ELF-1 (cell line): ENCODE measurements at regions not wholly inside any gene's neighbourhood (a gene's known extent, or its start where the extent isn't known, plus 50 kb on each side); places are given as distances from the start of the nearest gene placed in this dataset.

Source experiments
- DNase-seq: peaks from one replicate; pipeline ENCODE4 v3.0.0-alpha.2; 2016; ENCODE audit warnings: low read depth, low spot score

GRCh38 chr9:106051545-106051944 lies 357.2 kb downstream of the TMEM38B start:
- DNase-seq = no peak

- DNase-seq = no peak
These were observed 357.8 kb downstream of the TMEM38B start for GRCh38 chr9:106052166-106052565.

GRCh38 chr9:106052735-106053134 lies 358.4 kb downstream of the TMEM38B start:
- no peak for DNase-seq

DNA sequence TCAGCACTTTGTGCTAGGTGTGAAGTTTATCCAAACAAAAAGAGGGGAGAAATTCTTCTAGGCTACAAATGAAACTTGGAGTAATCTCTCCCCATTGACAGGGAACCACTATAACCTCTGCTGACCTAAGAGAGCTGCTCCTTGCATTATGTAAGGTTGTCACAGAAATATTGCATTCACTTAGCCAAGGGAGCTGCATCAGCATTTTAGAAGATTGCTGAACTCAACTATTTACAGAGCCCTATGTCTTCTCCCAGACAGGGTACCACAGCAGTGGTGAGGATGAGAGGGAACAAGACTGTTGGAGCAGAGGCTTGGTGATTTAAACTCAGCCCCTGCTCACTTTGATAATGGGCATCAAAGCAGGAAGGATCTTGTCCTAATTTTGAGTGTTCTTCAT lies 362.0 kb downstream of the TMEM38B start:
- DNase-seq = no peak

DNA sequence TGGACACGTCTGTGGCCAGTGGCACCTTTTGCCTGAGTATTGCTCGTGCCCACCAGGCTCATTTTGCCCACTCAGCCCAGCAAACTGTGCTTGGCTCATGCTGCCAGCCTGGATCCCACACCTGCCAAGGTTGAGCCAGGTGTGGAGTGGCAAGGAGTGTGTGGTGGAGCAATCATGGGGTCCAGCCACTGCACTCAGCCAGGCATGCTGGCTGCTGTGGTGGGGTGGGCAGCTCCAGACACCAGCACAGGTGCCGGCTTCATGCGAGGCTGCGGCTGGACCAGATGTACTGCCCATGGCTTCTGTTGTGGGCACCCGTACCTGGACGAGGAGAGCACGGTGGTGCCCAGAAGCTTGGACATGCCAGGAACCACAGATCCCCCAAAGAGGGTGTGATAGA lies 364.1 kb downstream of the TMEM38B start:
- no peak for DNase-seq

DNA sequence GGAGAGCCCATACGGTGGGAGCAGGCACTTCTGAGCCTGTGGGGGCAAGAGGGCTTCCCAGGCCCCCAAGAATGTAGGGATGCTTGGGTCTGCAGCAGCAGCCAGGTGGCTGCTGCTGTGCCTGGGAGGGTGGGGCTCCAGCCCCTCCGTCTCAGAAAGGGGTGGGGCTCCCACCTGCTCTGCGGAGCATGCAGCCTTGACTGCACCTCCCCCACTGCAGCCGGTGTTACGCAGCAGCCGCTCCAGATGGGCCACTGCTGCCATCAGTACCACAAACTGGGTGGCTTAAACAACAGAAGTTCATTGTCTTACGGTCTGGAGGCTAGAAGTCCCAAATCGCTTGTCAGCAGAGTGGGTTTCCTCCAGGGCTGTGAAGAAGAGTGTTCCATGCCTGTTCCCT lies 365.5 kb downstream of the TMEM38B start:
- no peak for DNase-seq

DNA sequence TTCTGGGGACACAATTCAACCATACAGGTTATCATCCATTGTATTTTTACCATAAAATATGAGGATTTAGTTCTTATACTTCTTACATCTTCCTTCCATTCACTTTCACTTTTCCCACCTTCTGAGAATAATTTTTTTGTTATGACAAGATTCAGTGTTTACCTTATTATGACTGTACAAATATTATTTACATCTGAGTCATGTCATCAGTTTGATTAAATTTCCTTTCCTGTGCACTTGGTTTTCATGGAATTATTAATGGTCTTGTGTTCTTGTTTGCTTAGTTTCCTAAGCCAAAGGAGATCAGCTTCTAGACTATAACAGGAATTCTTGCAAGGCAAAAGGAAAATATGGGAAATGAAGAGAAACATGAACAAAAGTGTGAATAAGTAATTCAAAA lies 366.5 kb downstream of the TMEM38B start:
- DNase-seq = no peak

DNA sequence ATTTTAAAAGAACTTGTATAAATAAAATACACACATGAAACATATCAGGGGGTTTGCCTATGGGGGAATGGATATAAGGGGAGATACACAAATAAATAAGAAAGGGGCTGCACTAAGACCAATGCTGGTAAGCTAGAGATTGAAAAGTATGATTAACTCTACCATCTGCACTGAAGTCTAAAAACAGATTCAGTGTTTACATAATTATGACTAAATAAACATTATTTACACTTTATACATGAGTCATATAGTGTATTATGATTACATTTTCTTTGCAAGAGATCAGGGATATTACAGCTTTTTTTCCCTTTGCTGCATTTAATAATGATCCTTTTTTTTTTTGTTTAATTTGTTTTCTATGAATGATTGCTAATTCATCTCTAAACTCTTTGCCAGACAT lies 367.9 kb downstream of the TMEM38B start:
- DNase-seq = no peak

GRCh38 chr9:106065136-106065535 lies 370.8 kb downstream of the TMEM38B start:
- DNase-seq = no peak

DNA sequence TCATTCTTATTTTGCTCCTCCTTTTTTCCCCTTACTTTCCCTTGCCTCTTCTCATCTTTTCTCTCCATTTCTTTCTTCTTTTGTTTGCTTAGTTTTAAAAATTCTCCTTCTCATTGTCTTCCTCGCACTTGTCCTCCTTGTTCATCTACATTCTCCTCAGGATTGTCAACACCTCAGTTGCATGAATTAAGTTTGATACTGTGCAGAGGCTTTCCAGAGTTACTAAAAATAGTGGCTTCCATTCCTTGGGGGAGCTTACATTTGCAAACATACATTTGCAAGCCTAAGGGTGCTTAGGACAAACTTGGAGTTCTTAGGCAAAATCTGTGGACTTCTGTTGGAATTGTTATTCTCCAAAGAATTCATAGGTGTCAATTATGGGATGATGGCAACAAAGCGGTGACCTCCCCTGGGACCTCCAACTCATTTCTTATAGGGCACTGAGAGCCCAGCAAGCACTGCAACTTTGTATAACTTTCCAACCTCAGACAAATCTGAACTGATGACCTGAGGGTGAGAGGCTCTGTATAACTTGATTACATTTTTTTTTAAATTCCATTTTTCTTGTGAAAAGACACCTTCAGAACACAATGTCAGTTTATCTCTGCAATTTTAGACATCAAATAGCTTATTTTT lies 371.4 kb downstream of the TMEM38B start:
- no peak for DNase-seq

- no peak for DNase-seq
These were observed 372.7 kb downstream of the TMEM38B start for GRCh38 chr9:106066940-106067524.

DNA sequence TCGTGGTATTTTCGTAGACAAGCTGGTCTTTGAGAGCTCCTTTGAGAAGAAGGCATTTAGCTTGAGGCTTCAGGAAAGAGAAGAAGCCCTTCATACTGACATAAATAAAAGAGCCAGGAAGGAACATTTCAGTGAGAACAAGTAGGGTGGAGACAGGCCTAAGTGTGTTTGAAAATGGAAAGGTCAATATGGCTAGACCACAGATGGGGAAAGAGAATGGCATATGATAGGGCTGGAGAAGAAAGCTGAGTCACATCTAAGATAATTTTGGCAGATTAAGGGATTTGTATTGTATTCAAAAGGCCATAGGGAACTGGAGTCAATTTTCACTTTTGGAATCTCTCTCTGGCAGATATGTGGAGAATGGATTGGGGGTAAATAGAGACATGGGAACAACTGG lies 374.9 kb downstream of the TMEM38B start:
- DNase-seq = no peak

DNA sequence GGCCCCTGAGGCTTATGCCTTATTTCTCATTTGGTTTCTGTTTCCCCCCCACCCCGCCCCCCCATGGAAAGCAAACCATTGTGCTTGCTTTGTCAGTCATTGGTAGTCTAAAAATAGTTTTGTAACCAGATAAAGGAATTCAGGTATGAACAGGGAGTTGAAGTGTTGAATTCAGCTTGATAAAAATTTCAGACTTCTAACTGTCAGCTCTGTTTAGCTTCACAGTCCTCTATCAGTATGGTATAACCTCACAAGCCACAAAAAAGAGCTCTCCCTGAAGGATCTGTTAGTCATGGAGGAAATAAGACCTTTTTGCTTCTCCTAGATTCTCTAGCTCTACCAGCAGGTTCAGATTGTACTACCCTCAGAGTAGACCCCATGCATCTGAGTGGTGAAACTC lies 378.1 kb downstream of the TMEM38B start:
- no peak for DNase-seq

DNA sequence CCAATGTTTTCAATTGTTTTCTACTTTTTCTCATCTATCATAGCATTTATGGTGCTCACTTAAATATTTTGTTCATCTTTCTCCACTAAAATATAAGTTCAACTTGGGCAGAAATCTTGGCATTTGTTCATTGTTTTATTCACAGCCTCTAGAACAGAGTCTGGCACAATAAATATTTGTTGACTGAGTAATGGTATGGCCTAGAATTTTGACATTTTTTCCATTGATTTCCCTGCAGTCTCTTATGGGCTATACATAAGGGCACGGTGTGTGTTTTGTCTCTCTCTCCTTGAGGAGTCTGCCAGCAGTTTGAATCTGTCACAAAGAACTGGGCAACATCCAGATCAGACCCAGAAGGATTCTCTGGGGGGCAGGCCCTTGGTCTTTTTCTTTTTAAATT lies 379.7 kb downstream of the TMEM38B start:
- DNase-seq = no peak

- DNase-seq = no peak
These were observed 381.1 kb downstream of the TMEM38B start for GRCh38 chr9:106075236-106075959.

DNA sequence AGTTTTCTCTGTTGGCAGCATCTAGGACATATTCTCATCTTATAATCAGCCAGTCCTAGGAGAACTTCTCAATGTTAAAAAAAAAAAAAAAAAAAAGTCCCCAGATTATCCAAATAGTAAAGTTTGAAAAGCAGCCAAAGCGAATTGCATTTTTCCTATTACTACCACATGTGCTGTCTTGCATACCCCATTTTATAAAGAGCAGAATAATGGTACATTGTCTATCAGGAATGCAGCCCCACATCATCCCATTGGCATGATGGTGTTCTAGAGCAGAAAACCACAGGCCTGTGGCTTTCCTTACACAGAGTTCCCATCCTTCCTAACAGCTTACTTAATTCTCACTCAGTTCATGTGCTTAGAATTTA lies 381.6 kb downstream of the TMEM38B start:
- DNase-seq = no peak

DNA sequence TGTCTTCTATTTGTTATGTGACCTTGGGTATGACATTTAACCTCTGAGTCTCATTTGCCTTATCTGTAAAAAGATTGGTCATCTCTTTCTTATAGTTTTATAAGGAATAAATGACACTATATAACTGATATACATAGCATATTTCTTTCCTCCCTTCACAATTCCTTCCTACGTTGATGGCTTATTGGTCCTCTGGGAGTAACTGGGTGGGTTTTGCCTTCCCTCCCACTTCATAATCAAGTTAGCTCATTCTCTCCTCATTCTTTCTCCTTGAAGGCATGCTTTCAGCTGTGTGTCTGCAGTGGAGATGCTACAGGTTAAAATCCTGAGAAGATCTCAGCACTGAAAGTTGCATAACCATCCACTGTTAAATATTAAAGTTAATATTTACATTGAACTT lies 382.4 kb downstream of the TMEM38B start:
- no peak for DNase-seq

DNA sequence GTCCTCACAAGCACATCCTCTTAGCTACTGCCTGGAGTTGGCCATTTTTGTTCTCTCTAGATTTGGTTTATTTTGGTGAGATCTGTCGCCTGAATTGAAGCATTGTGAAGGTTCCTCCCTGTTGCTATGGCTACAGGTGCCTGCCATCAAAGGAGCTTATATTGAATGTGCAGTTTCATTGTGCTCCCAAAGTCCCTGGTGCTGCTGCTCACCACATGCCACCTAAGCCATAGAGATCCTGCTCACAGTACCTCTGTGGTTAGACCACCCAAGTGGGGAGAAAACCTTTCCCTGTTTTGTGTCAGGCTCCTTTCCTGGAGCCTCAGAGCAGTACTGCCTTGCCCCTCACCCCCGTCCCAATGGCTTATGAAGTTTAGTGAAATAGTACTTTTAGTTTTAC lies 383.4 kb downstream of the TMEM38B start:
- no peak for DNase-seq

GRCh38 chr9:106082621-106083020 lies 388.3 kb downstream of the TMEM38B start:
- DNase-seq = no peak

GRCh38 chr9:106084702-106085101 lies 390.4 kb downstream of the TMEM38B start:
- no peak for DNase-seq

- no peak for DNase-seq
These were observed 391.1 kb downstream of the TMEM38B start for GRCh38 chr9:106085479-106085878.

DNA sequence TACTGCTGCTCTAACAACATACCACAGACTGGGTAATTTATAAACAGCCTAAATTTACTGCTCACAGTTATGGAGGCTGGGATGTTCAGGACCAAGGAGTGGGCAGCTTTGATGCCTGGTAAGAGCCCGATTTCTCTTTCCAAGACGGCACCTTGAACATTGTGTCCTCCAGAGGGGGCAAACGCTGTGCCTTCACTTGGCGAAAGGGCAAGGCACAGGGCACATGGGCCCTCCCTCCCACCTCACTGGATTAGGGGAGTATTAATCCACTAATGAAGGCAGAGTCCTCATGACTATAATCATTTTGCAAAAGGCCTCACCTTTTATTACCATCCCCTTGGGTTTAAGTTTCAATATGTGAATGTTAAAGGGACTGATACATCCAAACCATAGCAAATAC lies 397.7 kb downstream of the TMEM38B start:
- DNase-seq = no peak

DNA sequence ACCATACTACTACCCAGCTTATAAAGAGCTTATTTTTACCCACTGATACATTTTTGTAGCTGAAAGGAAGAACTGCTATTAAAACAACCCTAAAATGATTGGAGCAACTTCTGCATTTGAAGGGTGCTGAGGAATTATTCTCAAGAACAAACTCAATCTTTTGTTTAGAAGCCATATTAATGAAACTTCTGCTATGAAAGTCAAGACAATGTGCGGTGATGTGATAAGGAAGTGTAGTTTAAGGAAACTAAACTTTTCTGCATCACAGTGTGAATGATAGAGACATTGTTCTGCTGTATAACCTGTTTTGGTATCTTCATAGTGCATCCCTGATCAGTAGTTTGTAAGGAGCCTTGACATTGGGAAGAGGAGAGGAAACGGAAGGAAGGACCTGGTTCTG lies 408.5 kb downstream of the TMEM38B start:
- DNase-seq = no peak
